ENCODE measurements at regions not wholly inside any gene's neighbourhood (a gene's known extent, or its start where the extent isn't known, plus 50 kb on each side); places are given as distances from the start of the nearest gene placed in this dataset.
"Not testable (repeated sequence)": the region's sequence is repeated elsewhere in the genome, so short reads cannot be mapped to it uniquely, and the experiment has no call there.

- H3K27me3 Mint-ChIP-seq (ENCODE audit: low read depth); POLR2A ChIA-PET; H3K36me3 Mint-ChIP-seq; H3K9me3 Mint-ChIP-seq: not testable (repeated sequence)
- Mint-ChIP-seq H3K4me3 (peak overlapping the region; percentile 38), H3K27ac (peak overlapping the region; percentile 83), H3K4me1 (peaks cover 46% of the 10 kb centered on the region)
- TF ChIP-seq SP1 (CRISPR knock-in tag; conservative IDR thresholded peaks at IDR 0.05) (peak; percentile 38; the same call in 1 of the 2 replicates), CTCF (IDR thresholded peaks at IDR 0.05) (peak; percentile 41; the same call in 1 of the 2 replicates)
- CTCF ChIA-PET = interaction anchor here (0.8 to 1.9 kb wide), 10 partner anchors 17 to 221 kb away, joined by 3 to 18 read pairs (median 4); no protein-coding TSS in a partner anchor
- ATAC-seq (peak; percentile 94), DNase-seq (ENCODE audit: low spot score) (peak; percentile 88)
Measured at GRCh38 chr5:1601565-1601964, 77.8 kb upstream of the LPCAT1 start.

- H3K36me3 Mint-ChIP-seq; CTCF ChIA-PET; DNase-seq (ENCODE audit: low spot score); H3K4me3 Mint-ChIP-seq; H3K9me3 Mint-ChIP-seq; POLR2A ChIA-PET; H3K27me3 Mint-ChIP-seq (ENCODE audit: low read depth): not testable (repeated sequence)
- peak overlapping the region; percentile 91; the same call in 1 of the 2 replicates for H3K27ac Mint-ChIP-seq
- peaks cover 43% of the 10 kb centered on the region for H3K4me1 Mint-ChIP-seq
- peak; percentile 7 for ATAC-seq
Measured at GRCh38 chr5:1598950-1599737, 75.4 kb upstream of the LPCAT1 start.

- POLR2A ChIA-PET; H3K27ac Mint-ChIP-seq; ATAC-seq; H3K27me3 Mint-ChIP-seq (ENCODE audit: low read depth); DNase-seq (ENCODE audit: low spot score); H3K9me3 Mint-ChIP-seq; H3K36me3 Mint-ChIP-seq; H3K4me3 Mint-ChIP-seq: not testable (repeated sequence)
- CTCF ChIA-PET = interaction anchor here (1.1 kb wide), 1 partner anchor 85 kb away, joined by 3 read pairs; no protein-coding TSS in a partner anchor
- peaks cover 41% of the 10 kb centered on the region for H3K4me1 Mint-ChIP-seq
Measured at GRCh38 chr5:1597093-1597473, 73.3 kb upstream of the LPCAT1 start.

GRCh38 chr5:1596462-1597092 lies 72.8 kb upstream of the LPCAT1 start:
- peaks cover 41% of the 10 kb centered on the region for H3K4me1 Mint-ChIP-seq
- H3K4me3 Mint-ChIP-seq; ATAC-seq; H3K36me3 Mint-ChIP-seq; H3K27ac Mint-ChIP-seq; H3K27me3 Mint-ChIP-seq (ENCODE audit: low read depth); DNase-seq (ENCODE audit: low spot score); POLR2A ChIA-PET; H3K9me3 Mint-ChIP-seq: not testable (repeated sequence)
- CTCF ChIA-PET = interaction anchor here (1.1 kb wide), 1 partner anchor 85 kb away, joined by 3 read pairs; no protein-coding TSS in a partner anchor

- H3K9me3 Mint-ChIP-seq = no peaks in the 10 kb centered on the region
- DNase-seq (ENCODE audit: low spot score) = peak; percentile 92
- POLR2A ChIA-PET = interaction anchor here (0.7 kb wide), 1 partner anchor 47 kb away, joined by 3 read pairs; no protein-coding TSS in a partner anchor
- TF ChIP-seq ATF3 (CRISPR knock-in tag; conservative IDR thresholded peaks at IDR 0.05) = no peak
- TF ChIP-seq ZMAT4 (CRISPR knock-in tag; IDR thresholded peaks at IDR 0.05) = no peak
- TF ChIP-seq ZNF263 (CRISPR knock-in tag; IDR thresholded peaks at IDR 0.05; ENCODE audit: low read depth) = no peak
- TF ChIP-seq ZNF423 (CRISPR knock-in tag; IDR thresholded peaks at IDR 0.05) = no peak
- TF ChIP-seq HMGXB4 (CRISPR knock-in tag; IDR thresholded peaks at IDR 0.05) = peak; percentile 77; the same call in 1 of the 2 replicates
- TF ChIP-seq E2F5 (CRISPR knock-in tag; IDR thresholded peaks at IDR 0.05) = peak; percentile 78
- TF ChIP-seq ZNF317 (CRISPR knock-in tag; IDR thresholded peaks at IDR 0.05; ENCODE audit: borderline replicate concordance, low read depth) = no peak
- no peak for TF ChIP-seq TEAD1 (CRISPR knock-in tag; IDR thresholded peaks at IDR 0.05)
- no peak for TF ChIP-seq ERG (CRISPR knock-in tag; IDR thresholded peaks at IDR 0.05)
- TF ChIP-seq IRF2 (CRISPR knock-in tag; IDR thresholded peaks at IDR 0.05; ENCODE audit: borderline replicate concordance, low read depth) = no peak
- no peak for TF ChIP-seq FOXK1 (CRISPR knock-in tag; IDR thresholded peaks at IDR 0.05)
- no peak for TF ChIP-seq SMAD3 (CRISPR knock-in tag; IDR thresholded peaks at IDR 0.05; ENCODE audit: borderline replicate concordance)
Measured at GRCh38 chr5:1594357-1595106, 70.8 kb upstream of the LPCAT1 start.

More at GRCh38 chr5:1594357-1595106, 70.8 kb upstream of the LPCAT1 start:
- Mint-ChIP-seq H3K27ac (no peak overlapping the region), H3K27me3 (ENCODE audit: low read depth) (no peaks in the 10 kb centered on the region), H3K4me3 (peak overlapping the region; percentile 64), H3K36me3 (peaks cover 19% of the 10 kb centered on the region), H3K4me1 (peaks cover 26% of the 10 kb centered on the region)
- CTCF ChIA-PET = interaction anchor here (0.6 to 3.2 kb wide), 15 partner anchors 23 to 427 kb away, joined by 3 to 25 read pairs (median 3); no protein-coding TSS in a partner anchor
- peak; percentile 95 for ATAC-seq

All from WTC11 (cell line).